ENCODE measurements at regions not wholly inside any gene's neighbourhood (a gene's known extent, or its start where the extent isn't known, plus 50 kb on each side); places are given as distances from the start of the nearest gene placed in this dataset.

DNA sequence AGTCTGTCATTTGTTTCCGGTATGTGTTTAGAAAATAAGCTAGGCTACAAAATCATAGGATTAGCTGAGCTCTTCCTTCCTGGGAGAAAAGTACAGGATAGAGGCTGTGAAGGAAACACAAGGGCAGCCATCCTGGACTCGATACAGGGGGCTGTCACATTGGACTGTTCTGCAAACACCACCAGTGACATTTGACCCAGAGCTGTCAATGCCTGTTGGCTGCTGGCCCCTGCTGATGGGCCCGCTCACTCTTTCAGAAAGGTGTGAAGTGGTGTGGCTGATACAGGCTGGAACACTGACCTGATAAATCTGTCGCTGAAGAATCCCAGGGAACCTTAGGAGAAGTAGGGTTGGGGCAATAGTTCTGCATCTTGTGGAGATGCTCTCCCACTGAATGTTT lies 183.1 kb downstream of the RHOU start:
- TF ChIP-seq POLR2A (IDR thresholded peaks at IDR 0.05) = no peak
- TF ChIP-seq, protein P1, sequence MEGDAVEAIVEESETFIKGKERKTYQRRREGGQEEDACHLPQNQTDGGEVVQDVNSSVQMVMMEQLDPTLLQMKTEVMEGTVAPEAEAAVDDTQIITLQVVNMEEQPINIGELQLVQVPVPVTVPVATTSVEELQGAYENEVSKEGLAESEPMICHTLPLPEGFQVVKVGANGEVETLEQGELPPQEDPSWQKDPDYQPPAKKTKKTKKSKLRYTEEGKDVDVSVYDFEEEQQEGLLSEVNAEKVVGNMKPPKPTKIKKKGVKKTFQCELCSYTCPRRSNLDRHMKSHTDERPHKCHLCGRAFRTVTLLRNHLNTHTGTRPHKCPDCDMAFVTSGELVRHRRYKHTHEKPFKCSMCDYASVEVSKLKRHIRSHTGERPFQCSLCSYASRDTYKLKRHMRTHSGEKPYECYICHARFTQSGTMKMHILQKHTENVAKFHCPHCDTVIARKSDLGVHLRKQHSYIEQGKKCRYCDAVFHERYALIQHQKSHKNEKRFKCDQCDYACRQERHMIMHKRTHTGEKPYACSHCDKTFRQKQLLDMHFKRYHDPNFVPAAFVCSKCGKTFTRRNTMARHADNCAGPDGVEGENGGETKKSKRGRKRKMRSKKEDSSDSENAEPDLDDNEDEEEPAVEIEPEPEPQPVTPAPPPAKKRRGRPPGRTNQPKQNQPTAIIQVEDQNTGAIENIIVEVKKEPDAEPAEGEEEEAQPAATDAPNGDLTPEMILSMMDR (IDR thresholded peaks at IDR 0.05) = no peak
